Keratinocyte (primary cell): ENCODE measurements at regions not wholly inside any gene's neighbourhood (a gene's known extent, or its start where the extent isn't known, plus 50 kb on each side); places are given as distances from the start of the nearest gene placed in this dataset.

Source experiments
- DNase-seq: peaks from one replicate; pipeline ENCODE4 v3.0.0-alpha.2; 2011; ENCODE audit warnings: low read depth, missing footprints, low spot score
- FAIRE-seq: peaks from 2 replicates; lab custom pipeline; 2011; peaks lifted over from hg19 to GRCh38; lab: Jason Lieb, UNC
- H2AFZ ChIP-seq: 2 replicates; pipeline ENCODE4 v1.6.0; 2012; ENCODE audit warnings: low read length, control low read depth, inconsistent platforms; ENCODE audit not compliant: control insufficient read depth
- H3K27ac ChIP-seq: 2 replicates; pipeline ENCODE4 v1.5.1; 2011; ENCODE audit warnings: low read length; ENCODE audit not compliant: control insufficient read depth, insufficient read depth
- H3K27me3 ChIP-seq: 3 replicates; pipeline ENCODE4 v1.6.0; 2011; ENCODE audit warnings: low read length; ENCODE audit not compliant: control insufficient read depth, insufficient read depth; ENCODE audit errors: extremely low read depth
- H3K36me3 ChIP-seq, 2 experiments: 2 replicates in 1 of 2; 3 replicates in 1 of 2; pipeline ENCODE4 v1.5.1; 2011; ENCODE audit warnings: low read length in 2 of 2, mild to moderate bottlenecking in 1 of 2; ENCODE audit not compliant: control insufficient read depth in 2 of 2, insufficient read depth in 2 of 2; ENCODE audit errors: extremely low read depth in 1 of 2
- H3K4me1 ChIP-seq: 3 replicates; pipeline ENCODE4 v1.5.1; 2011; ENCODE audit warnings: low read length; ENCODE audit not compliant: control insufficient read depth, insufficient read depth; ENCODE audit errors: extremely low read depth
- H3K4me2 ChIP-seq: 3 replicates; pipeline ENCODE4 v1.6.0; 2011; ENCODE audit warnings: low read depth, low read length; ENCODE audit not compliant: control insufficient read depth, insufficient read depth; ENCODE audit errors: extremely low read depth
- H3K4me3 ChIP-seq, 3 experiments: fragments of 200-600 bp in 1 of 3; sonication (generic) in 1 of 3; 2 replicates in 2 of 3; 3 replicates in 1 of 3; pipeline ENCODE4 v1.5.1; 2011 to 2016; ENCODE audit warnings: low read length in 3 of 3, mild to moderate bottlenecking in 3 of 3, control low read depth in 2 of 3, inconsistent platforms in 1 of 3, low read depth in 1 of 3, mixed read lengths in 1 of 3, mixed run types in 1 of 3, moderate library complexity in 1 of 3; ENCODE audit not compliant: control insufficient read depth in 2 of 3, insufficient read depth in 2 of 3; ENCODE audit errors: extremely low read depth in 1 of 3
- H3K79me2 ChIP-seq: 2 replicates; pipeline ENCODE4 v1.6.0; 2012; ENCODE audit warnings: low read length; ENCODE audit not compliant: control insufficient read depth, insufficient read depth
- H3K9ac ChIP-seq: 3 replicates; pipeline ENCODE4 v1.6.0; 2011; ENCODE audit warnings: low read length; ENCODE audit not compliant: control insufficient read depth, insufficient read depth; ENCODE audit errors: extremely low read depth
- H3K9me1 ChIP-seq: 3 replicates; pipeline ENCODE4 v1.6.0; 2011; ENCODE audit warnings: low read length; ENCODE audit not compliant: control insufficient read depth, insufficient read depth; ENCODE audit errors: extremely low read depth
- H3K9me3 ChIP-seq: 2 replicates; pipeline ENCODE4 v1.5.1; 2012; ENCODE audit warnings: low read depth, low read length; ENCODE audit not compliant: control insufficient read depth
- H4K20me1 ChIP-seq: 3 replicates; pipeline ENCODE4 v1.6.0; 2011; ENCODE audit warnings: low read length; ENCODE audit not compliant: control insufficient read depth, insufficient read depth; ENCODE audit errors: extremely low read depth
- CTCF ChIP-seq, 3 experiments: IDR thresholded peaks in 1 of 3; conservative IDR thresholded peaks in 1 of 3; optimal IDR thresholded peaks in 1 of 3; 2 replicates in 2 of 3; 3 replicates in 1 of 3; pipeline versions ENCODE3 to v1.5.1; 2011; ENCODE audit warnings: low read length in 3 of 3, mild to moderate bottlenecking in 3 of 3, moderate library complexity in 2 of 3, control low read depth in 1 of 3, inconsistent platforms in 1 of 3; ENCODE audit not compliant: insufficient read depth in 2 of 3; ENCODE audit errors: extremely low read depth in 1 of 3
- EZH2 ChIP-seq: IDR thresholded peaks from one replicate; pipeline ENCODE4 v1.6.1; 2012; ENCODE audit warnings: inconsistent platforms, mild to moderate bottlenecking, low read length, moderate library complexity
- dilution Hi-C: fragments of 300-500 bp; cut with MboI; formaldehyde crosslinking; loops from one replicate; pipeline ENCODE4 v1.7.0; 2020; ENCODE audit warnings: low sequenced_read_pairs; ENCODE audit not compliant: extremely low pct_ligation_motif_present

- peaks cover 35% of the 10 kb centered on the region for H3K27me3 ChIP-seq
- dilution Hi-C loops = no loop called here
- peak overlapping the region; percentile 10 for H2AFZ ChIP-seq
- TF ChIP-seq EZH2 = no peak
- TF ChIP-seq CTCF (optimal IDR thresholded peaks at IDR 0.05 in 1 of 3, IDR thresholded peaks at IDR 0.05 in 1 of 3, conservative IDR thresholded peaks at IDR 0.05 in 1 of 3; ENCODE audit: extremely low read depth in 1 of 3, insufficient read depth in 2 of 3, low read length in 3 of 3) = no peak
- H3K4me2 ChIP-seq = peak overlapping the region; percentile 50
- FAIRE-seq (no peak), DNase-seq (no peak)
- H3K9me3 ChIP-seq = no peaks in the 10 kb centered on the region
- H4K20me1 ChIP-seq = no peaks in the 10 kb centered on the region
- H3K36me3 ChIP-seq = no peaks in the 10 kb centered on the region
- H3K27ac ChIP-seq = no peak overlapping the region
- H3K9me1 ChIP-seq = no peaks in the 10 kb centered on the region
- H3K9ac ChIP-seq = no peak overlapping the region
- no peaks in the 10 kb centered on the region for H3K79me2 ChIP-seq
- no peak overlapping the region for H3K4me3 ChIP-seq
- H3K4me1 ChIP-seq = peaks cover 3% of the 10 kb centered on the region
These were observed 80.5 kb upstream of the PRKG1 start for GRCh38 chr10:50993771-50994251.

GRCh38 chr10:50997461-50997860, 76.8 kb upstream of the PRKG1 start:
- H3K79me2 ChIP-seq = no peaks in the 10 kb centered on the region
- H4K20me1 ChIP-seq = no peaks in the 10 kb centered on the region
- peaks cover 11% of the 10 kb centered on the region for H3K27me3 ChIP-seq
- H3K4me2 ChIP-seq = no peak overlapping the region
- H3K4me1 ChIP-seq = no peaks in the 10 kb centered on the region
- dilution Hi-C loops = no loop called here
- H2AFZ ChIP-seq = no peak overlapping the region
- FAIRE-seq (no peak), DNase-seq (no peak)
- no peak overlapping the region for H3K9ac ChIP-seq
- no peaks in the 10 kb centered on the region for H3K9me1 ChIP-seq
- H3K27ac ChIP-seq = no peak overlapping the region
- TF ChIP-seq CTCF (optimal IDR thresholded peaks at IDR 0.05 in 1 of 3, IDR thresholded peaks at IDR 0.05 in 1 of 3, conservative IDR thresholded peaks at IDR 0.05 in 1 of 3; ENCODE audit: extremely low read depth in 1 of 3, insufficient read depth in 2 of 3, low read length in 3 of 3) (no peak), EZH2 (no peak)
- H3K36me3 ChIP-seq = no peaks in the 10 kb centered on the region
- no peak overlapping the region for H3K4me3 ChIP-seq
- no peaks in the 10 kb centered on the region for H3K9me3 ChIP-seq
